Suppressor macrophage treated with lipopolysaccharide for 1 hour (primary cell): ENCODE measurements at regions not wholly inside any gene's neighbourhood (a gene's known extent, or its start where the extent isn't known, plus 50 kb on each side); places are given as distances from the start of the nearest gene placed in this dataset.

Experiments
- DNase-seq, 3 donors: peaks; one replicate each; pipeline ENCODE4 v3.0.0-alpha.2; 2020 to 2022

GRCh38 chr4:3818371-3818770 lies 52.2 kb downstream of the ADRA2C start:
- DNase-seq, result no peak

- no peak for DNase-seq
Measured at GRCh38 chr4:3819210-3819919, 53.2 kb downstream of the ADRA2C start.

DNA sequence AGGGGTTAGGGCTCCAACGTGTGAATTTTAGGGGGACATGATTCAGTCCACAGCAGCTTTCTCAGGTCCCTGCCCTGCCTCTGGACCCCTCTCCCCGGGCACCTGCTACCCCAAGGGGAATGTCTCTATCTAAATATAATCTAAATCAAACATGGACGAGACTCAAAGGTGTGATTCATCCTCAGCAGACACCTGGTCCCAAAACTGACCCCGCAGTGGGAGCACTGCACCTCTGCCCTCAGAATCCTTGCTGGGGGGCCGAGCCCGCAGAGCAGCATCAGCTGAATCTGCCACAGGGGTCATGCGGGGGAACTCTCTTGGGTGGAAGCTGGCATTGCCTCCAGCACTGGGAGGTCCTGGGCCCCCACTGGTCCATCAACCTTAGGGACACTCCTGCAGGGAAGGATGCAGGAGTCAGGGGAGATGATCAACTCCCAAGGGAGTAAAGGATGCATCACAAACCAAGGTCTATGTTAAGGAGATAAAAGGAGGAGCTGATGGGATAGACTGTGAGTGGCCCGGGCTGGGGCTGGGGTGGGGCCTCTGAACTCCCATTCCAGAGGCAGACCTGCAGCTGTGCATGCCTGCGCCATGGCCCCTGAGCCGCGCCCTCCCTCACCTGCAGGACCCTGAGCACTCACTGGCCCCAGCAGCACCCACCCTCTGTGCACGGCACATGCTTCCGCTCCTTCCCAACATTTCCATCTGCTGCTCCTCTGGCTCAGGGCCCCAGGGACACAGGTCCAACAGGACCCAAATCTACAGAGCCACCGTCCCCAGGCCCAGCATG lies 54.0 kb downstream of the ADRA2C start:
- DNase-seq, result no peak

GRCh38 chr4:3820806-3821579 lies 54.8 kb downstream of the ADRA2C start:
- DNase-seq, result no peak

DNA sequence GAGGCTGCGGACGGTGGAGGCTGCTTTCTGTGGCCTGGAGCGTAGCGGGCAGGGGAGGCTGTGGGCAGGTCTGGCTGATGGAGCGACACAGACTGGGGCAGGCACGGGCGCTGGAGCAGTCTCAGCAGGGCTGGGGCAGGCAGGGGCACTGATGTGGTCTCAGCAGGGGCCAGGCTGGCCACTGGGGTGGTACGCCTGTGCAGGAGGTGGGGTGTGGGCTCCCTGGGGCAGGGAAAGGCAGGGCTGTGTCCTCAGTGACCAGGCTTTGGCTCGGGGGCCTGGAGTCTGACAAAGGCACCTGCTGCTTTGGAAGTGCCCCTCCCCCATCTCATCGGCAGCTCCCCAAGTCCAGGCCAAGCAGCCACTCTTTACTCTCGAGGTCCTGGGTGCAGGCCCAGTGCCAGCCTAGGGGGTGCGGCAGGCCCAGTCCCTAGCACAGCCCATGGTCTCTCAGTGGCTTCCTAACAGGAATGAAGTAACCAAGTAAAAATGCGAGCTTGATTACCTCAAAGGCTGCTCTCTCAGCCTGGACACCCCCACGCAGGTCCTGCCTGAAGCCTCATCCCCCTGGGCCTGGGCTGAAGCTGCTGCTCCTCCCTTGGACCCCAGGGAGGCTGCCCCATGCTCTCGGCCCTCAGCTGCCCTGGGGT lies 55.5 kb downstream of the ADRA2C start:
- no peak for DNase-seq

- DNase-seq, result no peak
Measured at GRCh38 chr4:3822230-3822947, 56.2 kb downstream of the ADRA2C start.

DNA sequence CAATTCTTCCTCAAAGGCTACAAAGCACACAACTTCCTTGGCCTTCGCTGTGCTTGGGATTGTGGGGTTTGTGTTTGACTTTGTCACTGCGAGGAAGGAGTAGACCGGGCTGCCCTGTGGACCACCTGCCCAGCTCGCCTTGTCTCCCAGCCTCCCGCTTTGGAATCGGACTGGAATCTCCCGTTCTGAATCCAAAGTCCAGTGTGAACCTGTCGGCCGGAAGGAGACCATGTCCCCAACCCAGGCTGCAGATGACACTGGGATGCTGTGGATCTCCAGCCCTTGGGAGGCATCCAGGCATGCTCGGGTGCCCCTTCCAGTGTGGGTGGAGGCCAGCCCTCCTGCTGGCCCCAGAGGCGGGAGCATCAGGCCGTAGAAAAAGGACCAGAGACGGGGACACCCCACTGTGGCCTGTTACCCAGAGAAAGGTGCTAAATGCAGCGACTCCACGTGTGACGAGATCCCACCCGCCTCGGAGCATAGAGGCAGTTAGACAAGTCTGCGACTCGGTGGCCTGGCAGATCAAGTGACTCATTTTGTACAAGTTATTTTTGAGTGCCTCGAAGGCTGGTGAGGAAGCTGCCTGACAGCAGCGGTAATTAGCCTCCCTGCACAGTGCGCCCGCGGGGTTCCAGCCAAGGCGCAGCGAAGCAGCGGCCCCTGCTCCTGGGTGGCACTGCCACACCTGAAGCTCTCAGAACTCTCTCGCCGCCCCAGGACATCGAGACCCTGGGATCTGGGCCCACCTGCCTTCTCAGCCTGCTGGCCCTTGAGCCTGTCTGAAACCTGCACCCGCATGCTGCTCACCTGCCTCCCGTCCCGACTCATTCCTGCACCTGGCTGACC lies 57.5 kb downstream of the ADRA2C start:
- no peak for DNase-seq

DNA sequence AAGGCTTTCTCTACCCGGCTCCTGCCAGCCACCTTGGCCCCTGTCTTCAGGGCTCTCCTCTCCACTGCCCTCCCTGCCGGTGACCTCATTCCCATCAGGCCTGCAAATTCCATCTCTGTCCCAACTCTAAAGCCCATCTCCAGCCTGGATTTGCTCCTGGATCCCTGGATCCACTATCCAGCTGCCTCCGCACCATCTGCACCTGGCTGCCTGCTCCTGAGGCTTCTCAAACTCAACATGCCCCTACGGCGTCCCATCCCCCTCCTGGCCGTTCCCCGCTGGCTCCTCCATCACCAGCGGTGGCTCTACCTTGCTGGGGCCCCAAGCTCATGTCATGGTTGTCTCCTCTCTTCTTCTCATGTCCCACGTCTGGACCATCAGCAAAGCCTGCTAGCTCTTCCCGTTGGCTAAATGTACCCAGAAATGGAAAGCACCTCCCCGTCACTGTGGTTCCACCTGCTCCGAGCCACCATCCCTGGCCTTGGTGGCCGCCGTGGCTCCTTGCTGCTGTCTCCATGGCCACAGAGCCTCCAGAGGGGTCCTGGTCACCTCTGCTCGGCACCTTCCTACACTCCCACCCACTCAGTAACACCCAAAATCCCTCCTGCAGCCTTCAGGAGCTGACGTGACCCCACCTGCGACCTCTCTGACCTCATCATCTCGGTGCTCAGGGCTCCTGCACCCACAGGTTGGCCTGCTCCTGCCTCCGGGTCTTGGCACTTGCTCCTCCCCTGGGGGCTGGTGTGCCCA lies 58.5 kb downstream of the ADRA2C start:
- no peak for DNase-seq

GRCh38 chr4:3825530-3825929 lies 59.3 kb downstream of the ADRA2C start:
- no peak for DNase-seq

DNA sequence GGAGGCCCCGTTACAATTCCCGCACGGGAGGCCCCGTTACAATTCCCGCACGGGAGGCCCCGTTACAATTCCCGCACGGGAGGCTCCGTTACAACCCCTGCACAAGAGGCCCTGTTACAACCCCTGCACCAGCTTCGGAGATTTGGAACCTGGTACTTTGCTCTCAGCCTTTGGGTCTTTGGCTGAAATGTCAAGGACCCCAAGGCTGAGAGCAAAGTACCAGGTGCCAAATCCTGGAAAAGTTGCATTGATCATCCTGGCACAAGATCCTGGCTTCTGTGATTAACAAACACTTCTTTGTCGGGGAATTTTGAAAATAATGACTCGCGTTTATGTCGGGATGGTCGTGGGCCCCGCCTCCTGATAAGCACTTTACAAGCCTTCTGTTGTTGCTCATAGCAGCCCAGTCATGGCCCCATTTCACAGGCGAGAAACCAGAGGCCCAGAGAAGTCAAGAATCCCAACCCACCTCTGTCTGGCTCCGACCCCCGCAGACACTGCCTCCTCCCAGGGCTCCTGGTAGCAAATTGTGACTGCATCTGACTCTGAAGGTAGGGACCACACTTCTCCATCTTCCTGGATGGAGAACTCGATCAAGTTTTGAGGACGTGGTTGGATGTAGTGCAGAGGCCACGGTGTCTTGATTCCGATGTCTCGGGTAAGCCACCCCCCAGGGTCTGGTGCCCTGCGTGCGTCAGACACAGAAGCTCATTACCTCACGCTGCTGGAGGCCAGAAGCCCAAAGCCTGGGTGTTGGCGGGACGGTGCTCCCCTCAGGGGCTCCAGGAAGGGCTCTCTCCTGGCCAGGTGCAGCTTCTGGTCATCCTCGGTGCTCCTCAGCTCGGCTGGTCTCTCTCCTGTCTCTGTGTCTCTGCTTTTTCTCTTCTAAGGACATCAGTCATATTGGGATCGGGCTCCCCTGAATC lies 60.3 kb downstream of the ADRA2C start:
- DNase-seq, result no peak

- DNase-seq, result no peak
Measured at GRCh38 chr4:3827616-3828492, 61.7 kb downstream of the ADRA2C start.

GRCh38 chr4:3828546-3828945 lies 62.4 kb downstream of the ADRA2C start:
- no peak for DNase-seq

DNA sequence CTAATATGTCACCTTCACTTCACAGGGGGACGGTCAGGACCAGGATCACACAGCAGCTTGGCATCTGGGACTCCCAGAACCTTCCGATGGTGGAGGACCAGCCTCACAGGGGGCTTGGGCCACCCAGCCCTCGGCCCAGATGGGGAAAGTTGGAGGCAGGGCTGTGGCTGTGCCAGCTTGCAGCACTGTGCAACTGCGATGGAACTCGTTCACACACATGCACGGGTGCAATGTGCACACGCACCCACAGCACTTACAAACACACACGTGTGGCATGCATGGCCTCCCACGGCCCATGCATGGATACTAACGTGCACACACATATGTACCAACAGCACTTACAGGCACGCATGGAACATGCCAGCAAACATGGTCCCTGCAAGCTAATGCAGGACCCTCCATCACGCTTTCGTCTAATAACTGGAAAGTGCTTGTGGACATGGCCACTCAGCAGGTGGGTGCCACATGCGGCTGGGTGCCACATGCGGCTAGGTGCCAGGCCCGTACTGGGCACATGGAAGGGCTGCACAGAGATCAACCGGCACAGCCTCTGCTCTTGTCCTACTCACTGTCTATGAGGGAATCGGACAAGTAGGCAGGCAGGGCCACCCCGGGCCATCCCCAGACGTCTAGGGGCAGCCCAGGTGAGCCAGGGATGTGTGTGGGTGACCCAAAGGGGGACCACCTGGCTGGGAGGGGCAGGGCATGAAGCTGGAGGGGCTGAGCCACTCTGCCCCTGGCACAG lies 63.2 kb downstream of the ADRA2C start:
- DNase-seq, result no peak

DNA sequence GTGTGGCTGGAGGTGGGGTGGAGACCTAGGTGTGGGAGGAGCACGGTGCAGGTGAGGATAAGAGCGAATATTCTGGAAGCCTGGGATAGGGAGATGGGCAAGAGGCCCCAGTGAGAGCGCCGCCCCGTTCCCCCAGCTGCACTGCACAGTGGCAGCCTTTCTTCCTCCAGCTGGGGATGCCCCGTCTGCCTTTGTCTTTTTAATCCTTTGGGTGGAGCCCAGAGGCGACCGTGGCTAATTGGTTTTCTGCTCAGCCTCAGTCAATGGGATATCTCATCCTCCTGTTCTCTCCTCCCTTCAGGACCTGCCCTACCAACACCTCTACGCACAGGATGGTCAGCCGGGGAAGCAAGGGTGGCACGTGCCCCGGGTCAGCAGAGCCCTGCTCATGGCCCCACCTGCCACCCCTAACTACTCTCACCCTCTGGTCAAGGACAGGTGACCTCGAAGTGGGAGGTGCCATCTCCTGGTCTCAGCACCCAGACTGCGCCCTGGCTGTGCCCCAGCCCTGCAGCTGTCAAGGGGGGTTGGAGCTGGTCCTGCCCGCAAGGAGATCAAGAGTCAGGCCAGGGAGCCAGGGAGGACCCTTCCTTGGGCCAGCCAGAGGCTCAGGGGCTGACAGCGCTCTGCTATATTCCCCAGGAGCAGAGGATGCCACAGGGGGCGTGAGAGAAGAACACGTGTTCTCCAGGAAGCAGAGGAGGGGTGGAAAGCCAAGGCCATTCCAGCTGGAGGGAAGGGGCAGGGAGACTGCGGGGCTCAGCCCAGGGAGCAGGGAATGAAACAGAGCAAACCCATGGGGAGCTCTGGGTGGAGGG lies 64.0 kb downstream of the ADRA2C start:
- no peak for DNase-seq

GRCh38 chr4:3830774-3831528 lies 64.8 kb downstream of the ADRA2C start:
- DNase-seq, result no peak

- DNase-seq, result no peak
Measured at GRCh38 chr4:3831529-3832150, 65.5 kb downstream of the ADRA2C start.
